ENCODE measurements at regions not wholly inside any gene's neighbourhood (a gene's known extent, or its start where the extent isn't known, plus 50 kb on each side); places are given as distances from the start of the nearest gene placed in this dataset.

DNA sequence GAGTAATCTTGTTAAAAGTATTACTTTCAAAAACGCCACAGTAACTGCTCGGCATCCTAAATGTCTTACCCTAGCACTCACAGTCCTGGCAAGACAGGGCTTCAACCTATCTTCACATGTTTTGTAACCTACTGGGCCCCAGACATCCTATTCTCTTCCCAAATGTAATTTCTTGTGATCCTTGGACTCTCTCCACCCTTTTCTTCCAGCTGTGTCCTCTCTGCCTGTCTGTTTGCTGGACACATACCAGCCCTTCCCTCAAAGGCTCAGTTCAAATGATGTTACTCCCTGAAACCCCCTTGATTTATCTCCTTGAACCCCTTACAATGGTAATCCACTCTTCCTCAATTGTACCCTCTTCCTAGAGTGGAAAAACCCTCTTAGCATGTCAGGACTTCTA lies 60.1 kb upstream of the CNEP1R1 start:
- TF ChIP-seq, protein P1, sequence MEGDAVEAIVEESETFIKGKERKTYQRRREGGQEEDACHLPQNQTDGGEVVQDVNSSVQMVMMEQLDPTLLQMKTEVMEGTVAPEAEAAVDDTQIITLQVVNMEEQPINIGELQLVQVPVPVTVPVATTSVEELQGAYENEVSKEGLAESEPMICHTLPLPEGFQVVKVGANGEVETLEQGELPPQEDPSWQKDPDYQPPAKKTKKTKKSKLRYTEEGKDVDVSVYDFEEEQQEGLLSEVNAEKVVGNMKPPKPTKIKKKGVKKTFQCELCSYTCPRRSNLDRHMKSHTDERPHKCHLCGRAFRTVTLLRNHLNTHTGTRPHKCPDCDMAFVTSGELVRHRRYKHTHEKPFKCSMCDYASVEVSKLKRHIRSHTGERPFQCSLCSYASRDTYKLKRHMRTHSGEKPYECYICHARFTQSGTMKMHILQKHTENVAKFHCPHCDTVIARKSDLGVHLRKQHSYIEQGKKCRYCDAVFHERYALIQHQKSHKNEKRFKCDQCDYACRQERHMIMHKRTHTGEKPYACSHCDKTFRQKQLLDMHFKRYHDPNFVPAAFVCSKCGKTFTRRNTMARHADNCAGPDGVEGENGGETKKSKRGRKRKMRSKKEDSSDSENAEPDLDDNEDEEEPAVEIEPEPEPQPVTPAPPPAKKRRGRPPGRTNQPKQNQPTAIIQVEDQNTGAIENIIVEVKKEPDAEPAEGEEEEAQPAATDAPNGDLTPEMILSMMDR (IDR thresholded peaks at IDR 0.05), result no peak
- TF ChIP-seq, protein P2, sequence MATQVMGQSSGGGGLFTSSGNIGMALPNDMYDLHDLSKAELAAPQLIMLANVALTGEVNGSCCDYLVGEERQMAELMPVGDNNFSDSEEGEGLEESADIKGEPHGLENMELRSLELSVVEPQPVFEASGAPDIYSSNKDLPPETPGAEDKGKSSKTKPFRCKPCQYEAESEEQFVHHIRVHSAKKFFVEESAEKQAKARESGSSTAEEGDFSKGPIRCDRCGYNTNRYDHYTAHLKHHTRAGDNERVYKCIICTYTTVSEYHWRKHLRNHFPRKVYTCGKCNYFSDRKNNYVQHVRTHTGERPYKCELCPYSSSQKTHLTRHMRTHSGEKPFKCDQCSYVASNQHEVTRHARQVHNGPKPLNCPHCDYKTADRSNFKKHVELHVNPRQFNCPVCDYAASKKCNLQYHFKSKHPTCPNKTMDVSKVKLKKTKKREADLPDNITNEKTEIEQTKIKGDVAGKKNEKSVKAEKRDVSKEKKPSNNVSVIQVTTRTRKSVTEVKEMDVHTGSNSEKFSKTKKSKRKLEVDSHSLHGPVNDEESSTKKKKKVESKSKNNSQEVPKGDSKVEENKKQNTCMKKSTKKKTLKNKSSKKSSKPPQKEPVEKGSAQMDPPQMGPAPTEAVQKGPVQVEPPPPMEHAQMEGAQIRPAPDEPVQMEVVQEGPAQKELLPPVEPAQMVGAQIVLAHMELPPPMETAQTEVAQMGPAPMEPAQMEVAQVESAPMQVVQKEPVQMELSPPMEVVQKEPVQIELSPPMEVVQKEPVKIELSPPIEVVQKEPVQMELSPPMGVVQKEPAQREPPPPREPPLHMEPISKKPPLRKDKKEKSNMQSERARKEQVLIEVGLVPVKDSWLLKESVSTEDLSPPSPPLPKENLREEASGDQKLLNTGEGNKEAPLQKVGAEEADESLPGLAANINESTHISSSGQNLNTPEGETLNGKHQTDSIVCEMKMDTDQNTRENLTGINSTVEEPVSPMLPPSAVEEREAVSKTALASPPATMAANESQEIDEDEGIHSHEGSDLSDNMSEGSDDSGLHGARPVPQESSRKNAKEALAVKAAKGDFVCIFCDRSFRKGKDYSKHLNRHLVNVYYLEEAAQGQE (IDR thresholded peaks at IDR 0.05; ENCODE audit: insufficient read depth in 1 of 2, low read depth in 2 of 2, low read length in 1 of 2), result no peak
- TF ChIP-seq TCF7L2 (IDR thresholded peaks at IDR 0.05; ENCODE audit: low read depth, low read length) (no peak), POLR2AphosphoS5 (IDR thresholded peaks at IDR 0.05; ENCODE audit: low read depth, low read length) (no peak), SIN3A (IDR thresholded peaks at IDR 0.05; ENCODE audit: borderline replicate concordance, insufficient read depth, low read depth, low read length) (no peak)
